Heart left ventricle (tissue), 16 donors: ENCODE measurements at regions not wholly inside any gene's neighbourhood (a gene's known extent, or its start where the extent isn't known, plus 50 kb on each side); places are given as distances from the start of the nearest gene placed in this dataset.

Experiments used
- ATAC-seq, 4 donors: fragments of 200-7000 bp; cut with Tn5 transposase; one replicate each; pipeline ENCODE4 v1.9.1; 2020 to 2022; ENCODE audit warnings: moderate library complexity in 4 of 4, mild to moderate bottlenecking in 3 of 4, moderate number of reproducible peaks in 1 of 4
- DNase-seq, 5 donors: peaks; one replicate each; pipeline ENCODE4 v3.0.0-alpha.2; 2020
- H3K27ac ChIP-seq, 12 donors: fragments of 200-600 bp; sonication (generic) in 4 of 12; one replicate each; pipeline versions ENCODE4 v1.5.0 to v1.8.0; 2016 to 2022; ENCODE audit warnings: mild to moderate bottlenecking in 2 of 12
- H3K27me3 ChIP-seq, 9 donors: fragments of 200-600 bp; sonication (generic) in 2 of 9; one replicate each; pipeline versions ENCODE4 v1.5.1 to v1.8.0; 2016 to 2022; ENCODE audit warnings: mild to moderate bottlenecking in 3 of 9
- H3K36me3 ChIP-seq, 9 donors: fragments of 200-600 bp; sonication (generic) in 2 of 9; one replicate each; pipeline versions ENCODE4 v1.5.0 to v1.8.0; 2018 to 2022; ENCODE audit warnings: mild to moderate bottlenecking in 2 of 9
- H3K4me1 ChIP-seq, 12 donors: fragments of 200-600 bp; sonication (generic) in 4 of 12; one replicate each; pipeline versions ENCODE4 v1.5.0 to v1.8.0; 2016 to 2022; ENCODE audit warnings: mild to moderate bottlenecking in 3 of 12
- H3K4me3 ChIP-seq, 12 donors: fragments of 200-600 bp; sonication (generic) in 4 of 12; one replicate each; pipeline versions ENCODE4 v1.5.0 to v1.8.0; 2017 to 2022; ENCODE audit warnings: mild to moderate bottlenecking in 9 of 12, moderate library complexity in 4 of 12
- H3K9me3 ChIP-seq, 12 donors: fragments of 200-600 bp; sonication (generic) in 4 of 12; one replicate each; pipeline versions ENCODE4 v1.5.0 to v1.8.0; 2016 to 2022; ENCODE audit warnings: mild to moderate bottlenecking in 1 of 12
- POLR2A ChIP-seq, 2 donors: fragments of 450-650 bp; IDR thresholded peaks; one replicate each; pipeline ENCODE4 v1.6.1; 2017; ENCODE audit warnings: antibody characterized with exemption in 2 of 2, mild to moderate bottlenecking in 2 of 2, moderate library complexity in 2 of 2
- WGBS, 4 donors: extraction: QIAGEN DNeasy Blood & Tissue Kit in 2 of 4; methylation state at CpG; one replicate each; pipeline versions ENCODE4 v1.1.5 to v1.1.7; 2013 to 2018; 5-methylcytosine and 5-hydroxymethylcytosine counted together
- intact Hi-C, 10 donors: fragments of 100-400 bp; cut with DNase I; formaldehyde crosslinking; loops; one replicate each; pipeline versions ENCODE4 v1.11.1 to v1.14.2; 2022
- TF ChIP-seq, protein P1 (sequence below), 12 donors: fragments of 200-600 bp; sonication (generic) in 4 of 12; IDR thresholded peaks; one replicate each; pipeline versions ENCODE4 v1.5.0 to v1.8.0; 2018 to 2022; ENCODE audit warnings: antibody characterized with exemption in 12 of 12, mild to moderate bottlenecking in 5 of 12
- donor health status: ischemic (EF 13 %, LVEDD 7.1; RV severe dilation, severe dysfunction).
- donor health status: healthy with polysubstance abuse.
- donor health status: DM: no; HTN: yes; CAD: no.
- donor health status: DM: no; HTN: no; CAD: no.
- donor health status: ischemic (EF 25% LVEDD 6.9; RV normal size, moderate dysfunction).
- donor health status: ischemic (EF 25% LVEDD 5.7; RV mildly dilated, moderate dysfunction).
- donor health status: healthy.
- donor health status: DM: yes; HTN: yes; CAD: no.
- donor health status: ischemic (EF 35%, LVEDD 5.7; RV mildly dilated, moderate dysfunction).
- donor health status: nonischemic (EF 11% LVEDD 7.7; RV severe dilation, severe dysfunction).
- donor health status: DM: yes; HTN: yes; CAD: no.
- donor health status: PGD.
- donor health status: ischemic (EF 29% LVEDD 5.4; RV normal size, mild dysfunction).
- donor health status: nonischemic (EF 23%, LVEDD 6.1; RV moderate dilation, normal function).

DNA sequence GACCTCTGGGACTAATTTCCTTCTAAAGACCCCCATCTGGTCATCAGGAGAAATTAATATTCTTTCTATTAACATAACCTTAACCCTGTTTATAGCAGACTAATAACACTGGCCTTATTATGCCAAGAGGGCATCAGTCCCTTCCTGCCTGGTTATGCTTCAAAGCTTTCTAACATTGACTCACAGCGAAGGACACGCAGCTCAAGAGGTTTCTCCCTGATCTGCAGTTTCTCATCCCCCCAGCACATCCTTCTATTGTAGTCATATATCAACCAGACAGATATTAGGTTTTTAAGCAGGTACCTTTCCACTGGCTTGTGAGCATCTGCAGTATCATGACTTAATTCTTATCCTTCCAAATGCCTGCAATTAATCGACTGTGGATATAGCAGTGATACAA lies 100.0 kb upstream of the CXCR4 start:
- DNase-seq: no peak
- H3K4me1 ChIP-seq: peaks cover 0 to 46% (median 0%) of the 10 kb centered on the region in 12 donors
- peaks cover 0 to 3% (median 0%) of the 10 kb centered on the region in 9 donors for H3K27me3 ChIP-seq
- 58 to 70% (median 64%) methylated on average over 3 of the region's 3 CpGs for WGBS, 4 donors
- intact Hi-C loops: no loop called here
- H3K4me3 ChIP-seq: no peak overlapping the region
- H3K27ac ChIP-seq: no peak overlapping the region
- no peaks in the 10 kb centered on the region for H3K9me3 ChIP-seq
- no peaks in the 10 kb centered on the region for H3K36me3 ChIP-seq
- ATAC-seq: no peak
- TF ChIP-seq, protein P1, sequence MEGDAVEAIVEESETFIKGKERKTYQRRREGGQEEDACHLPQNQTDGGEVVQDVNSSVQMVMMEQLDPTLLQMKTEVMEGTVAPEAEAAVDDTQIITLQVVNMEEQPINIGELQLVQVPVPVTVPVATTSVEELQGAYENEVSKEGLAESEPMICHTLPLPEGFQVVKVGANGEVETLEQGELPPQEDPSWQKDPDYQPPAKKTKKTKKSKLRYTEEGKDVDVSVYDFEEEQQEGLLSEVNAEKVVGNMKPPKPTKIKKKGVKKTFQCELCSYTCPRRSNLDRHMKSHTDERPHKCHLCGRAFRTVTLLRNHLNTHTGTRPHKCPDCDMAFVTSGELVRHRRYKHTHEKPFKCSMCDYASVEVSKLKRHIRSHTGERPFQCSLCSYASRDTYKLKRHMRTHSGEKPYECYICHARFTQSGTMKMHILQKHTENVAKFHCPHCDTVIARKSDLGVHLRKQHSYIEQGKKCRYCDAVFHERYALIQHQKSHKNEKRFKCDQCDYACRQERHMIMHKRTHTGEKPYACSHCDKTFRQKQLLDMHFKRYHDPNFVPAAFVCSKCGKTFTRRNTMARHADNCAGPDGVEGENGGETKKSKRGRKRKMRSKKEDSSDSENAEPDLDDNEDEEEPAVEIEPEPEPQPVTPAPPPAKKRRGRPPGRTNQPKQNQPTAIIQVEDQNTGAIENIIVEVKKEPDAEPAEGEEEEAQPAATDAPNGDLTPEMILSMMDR (IDR thresholded peaks at IDR 0.05): no peak
- TF ChIP-seq POLR2A (IDR thresholded peaks at IDR 0.05): no peak

DNA sequence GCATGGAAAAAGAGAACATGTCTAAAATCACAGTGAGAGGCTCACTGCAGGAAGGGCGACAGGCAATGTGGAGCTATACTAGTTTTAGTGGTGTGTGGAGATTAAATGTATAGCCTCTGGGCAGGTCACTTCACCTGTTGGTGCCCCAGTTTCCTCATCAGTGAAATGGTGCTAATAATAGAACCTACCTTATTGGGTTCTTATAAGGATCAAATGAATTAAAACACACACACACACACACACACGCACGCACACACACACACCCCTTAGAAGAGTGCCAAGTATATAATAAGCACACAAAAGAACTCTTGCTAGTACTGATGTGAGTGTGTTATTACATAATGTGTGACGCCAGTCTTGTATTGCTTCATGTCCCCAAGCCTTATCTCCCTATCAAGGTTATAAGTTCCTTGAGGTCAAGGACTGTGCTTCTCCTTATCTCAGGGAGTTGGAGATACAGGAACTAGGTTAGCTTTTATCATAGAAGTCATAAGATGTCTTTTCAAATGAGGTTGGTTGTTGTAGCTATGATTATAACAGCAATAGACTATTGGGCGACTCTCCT lies 98.0 kb upstream of the CXCR4 start:
- 90 to 94% (median 93%) methylated on average over 5 of the region's 5 CpGs for WGBS, 4 donors
- H3K4me1 ChIP-seq: peaks cover 0 to 59% (median 0%) of the 10 kb centered on the region in 12 donors
- no peaks in the 10 kb centered on the region for H3K9me3 ChIP-seq
- H3K27ac ChIP-seq: no peak overlapping the region
- DNase-seq (no peak), ATAC-seq (no peak)
- H3K4me3 ChIP-seq: no peak overlapping the region
- intact Hi-C loops: no loop called here
- H3K27me3 ChIP-seq: peaks cover 0 to 3% (median 0%) of the 10 kb centered on the region in 9 donors
- TF ChIP-seq POLR2A (IDR thresholded peaks at IDR 0.05): no peak
- TF ChIP-seq, protein P1 (IDR thresholded peaks at IDR 0.05): no peak
- H3K36me3 ChIP-seq: no peaks in the 10 kb centered on the region

DNA sequence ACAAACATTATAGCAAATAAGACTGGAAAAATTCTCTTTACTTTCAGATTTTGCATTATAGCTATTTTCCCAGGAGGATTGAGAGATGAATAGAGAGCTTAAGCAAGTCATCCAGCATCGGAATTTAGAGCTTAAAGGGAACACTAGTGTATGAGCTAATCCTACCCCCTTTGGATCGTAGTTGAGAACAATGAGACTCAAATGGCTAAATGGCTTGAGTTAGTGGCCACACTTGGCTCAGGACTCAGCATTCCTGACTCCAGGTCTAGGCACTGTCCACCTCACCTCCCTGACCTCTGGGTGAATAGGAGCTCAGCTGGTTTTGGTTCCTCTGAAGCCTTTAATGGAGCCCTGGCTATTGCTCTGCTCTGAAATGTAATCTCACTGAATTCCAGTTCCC lies 97.5 kb upstream of the CXCR4 start:
- intact Hi-C loops: no loop called here
- Histone ChIP-seq H3K27ac (no peak overlapping the region), H3K9me3 (no peaks in the 10 kb centered on the region), H3K4me3 (no peak overlapping the region), H3K36me3 (no peaks in the 10 kb centered on the region), H3K4me1 (peaks cover 0 to 60% (median 0%) of the 10 kb centered on the region in 12 donors), H3K27me3 (peaks cover 0 to 3% (median 0%) of the 10 kb centered on the region in 9 donors)
- 80 to 86% (median 83%) methylated on average over 2 of the region's 2 CpGs for WGBS, 4 donors
- DNase-seq (no peak), ATAC-seq (no peak)
- TF ChIP-seq, protein P1 (IDR thresholded peaks at IDR 0.05): no peak
- TF ChIP-seq POLR2A (IDR thresholded peaks at IDR 0.05): no peak

DNA sequence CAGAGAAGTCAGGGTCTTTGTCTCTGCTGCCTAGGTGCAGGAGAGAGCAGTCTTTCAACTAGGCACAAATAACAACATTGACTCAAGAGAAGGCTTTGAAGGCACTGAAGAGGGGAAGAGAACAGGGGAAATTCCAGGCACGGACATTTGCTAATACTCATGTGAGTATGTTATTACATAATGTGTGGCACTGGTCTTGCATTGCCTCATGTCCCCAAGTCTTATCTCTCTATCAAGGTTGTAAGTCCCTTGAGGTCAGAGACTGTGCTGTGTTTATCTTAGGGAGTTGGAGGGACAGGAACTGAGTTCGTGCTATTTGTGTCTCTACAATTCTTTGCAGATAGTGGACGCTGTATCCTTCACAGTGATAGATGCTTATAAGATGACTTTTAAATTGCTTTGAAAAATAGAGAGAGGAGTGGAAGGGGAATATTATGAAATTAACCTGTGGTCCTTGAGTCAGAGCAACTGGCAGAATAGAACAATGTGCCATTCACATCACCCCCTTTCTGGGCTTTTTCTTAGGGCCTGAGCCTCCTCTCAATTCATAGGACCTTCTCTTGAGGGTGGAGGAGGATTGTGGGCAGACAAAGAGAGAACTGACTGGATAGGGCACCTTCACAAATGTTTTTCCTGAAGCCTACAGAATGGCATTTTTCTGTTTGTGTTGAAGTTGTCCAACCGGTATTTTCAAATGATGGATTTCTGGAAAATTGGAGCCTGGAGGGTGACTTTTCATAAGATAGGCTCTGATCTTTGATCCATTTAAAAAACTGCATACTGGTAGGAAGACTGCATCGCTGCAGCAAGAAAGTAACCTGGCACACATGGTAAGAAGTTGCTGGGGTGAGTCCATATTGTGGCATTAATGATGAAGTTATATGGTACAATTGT lies 96.6 kb upstream of the CXCR4 start:
- no peak overlapping the region for H3K4me3 ChIP-seq
- intact Hi-C loops: no loop called here
- ATAC-seq (peak in 2 of 4 donors; percentile 58 to 67), DNase-seq (no peak)
- 42 to 52% (median 43%) methylated on average over 5 of the region's 5 CpGs for WGBS, 4 donors
- no peak for TF ChIP-seq POLR2A (IDR thresholded peaks at IDR 0.05)
- TF ChIP-seq, protein P1 (IDR thresholded peaks at IDR 0.05): no peak
- H3K27ac ChIP-seq: peak overlapping the region in 1 of 12 donors; percentile 64
- H3K4me1 ChIP-seq: peaks cover 0 to 65% (median 0%) of the 10 kb centered on the region in 12 donors
- peaks cover 0 to 3% (median 0%) of the 10 kb centered on the region in 9 donors for H3K27me3 ChIP-seq
- no peaks in the 10 kb centered on the region for H3K36me3 ChIP-seq
- H3K9me3 ChIP-seq: peaks cover 0 to 7% (median 0%) of the 10 kb centered on the region in 12 donors
